ENCODE measurements at regions not wholly inside any gene's neighbourhood (a gene's known extent, or its start where the extent isn't known, plus 50 kb on each side); places are given as distances from the start of the nearest gene placed in this dataset.
A peak's percentile ranks its signal among the peaks of the same experiment; 100 is the strongest.
"Not testable (repeated sequence)": the region's sequence is repeated elsewhere in the genome, so short reads cannot be mapped to it uniquely, and the experiment has no call there.

DNA sequence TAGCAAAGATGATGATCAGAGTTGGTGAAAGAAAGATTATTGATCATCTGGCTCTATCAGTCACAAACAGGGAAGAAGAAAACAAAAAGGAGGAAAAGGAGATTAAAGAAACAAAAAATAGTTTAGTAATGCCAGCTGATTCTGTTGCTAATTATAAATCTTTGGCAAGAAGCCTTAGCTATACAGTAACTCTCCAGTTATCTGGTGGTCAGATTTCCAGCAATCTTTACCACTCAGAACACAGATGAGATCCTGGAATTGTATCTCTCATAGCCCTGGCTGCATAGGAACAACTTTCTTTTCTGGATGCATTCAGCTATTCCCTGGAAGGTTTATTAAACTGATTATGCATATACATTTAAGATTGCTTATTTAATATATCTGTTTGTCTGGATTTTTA lies 256.8 kb upstream of the ZEB2 start:
- DNase-seq = no peak

DNA sequence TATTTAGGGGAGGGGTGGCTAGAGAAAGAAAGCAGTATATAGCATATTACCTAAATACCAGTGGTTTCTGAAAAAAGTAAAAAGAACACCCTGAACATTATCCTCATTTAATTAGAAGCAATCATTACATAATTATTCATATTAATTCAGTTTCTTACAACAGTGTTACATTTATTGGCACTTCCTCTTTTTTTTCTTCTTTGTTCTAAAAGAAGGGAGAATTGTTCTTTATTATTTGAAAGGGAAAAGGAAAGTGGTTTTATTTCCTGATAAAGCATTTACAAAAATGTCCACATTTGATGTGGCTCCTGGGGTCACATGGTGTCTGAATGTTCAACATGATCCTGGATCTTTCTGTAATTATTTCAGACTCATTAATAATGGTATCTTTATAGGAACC lies 254.9 kb upstream of the ZEB2 start:
- peak; percentile 23 for DNase-seq

DNA sequence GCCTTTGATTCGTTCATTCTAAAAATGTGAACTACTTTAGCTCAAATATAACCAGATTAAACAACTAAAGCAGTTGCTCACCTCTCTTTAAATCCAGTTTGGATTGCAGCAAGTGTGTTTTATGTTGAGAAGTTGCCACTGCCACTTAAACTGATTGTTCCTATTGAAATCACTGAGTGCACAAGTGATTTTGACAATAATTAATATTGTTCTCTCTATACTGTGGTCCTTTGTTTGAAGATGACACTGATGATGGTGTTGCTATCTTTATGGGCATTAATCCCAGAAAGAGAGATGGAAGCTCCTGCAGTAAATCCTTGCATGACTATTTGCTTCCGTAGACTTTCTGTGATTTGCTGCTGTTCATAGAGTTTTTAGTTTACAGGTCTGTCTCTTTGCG lies 251.4 kb upstream of the ZEB2 start:
- no peak for DNase-seq

DNA sequence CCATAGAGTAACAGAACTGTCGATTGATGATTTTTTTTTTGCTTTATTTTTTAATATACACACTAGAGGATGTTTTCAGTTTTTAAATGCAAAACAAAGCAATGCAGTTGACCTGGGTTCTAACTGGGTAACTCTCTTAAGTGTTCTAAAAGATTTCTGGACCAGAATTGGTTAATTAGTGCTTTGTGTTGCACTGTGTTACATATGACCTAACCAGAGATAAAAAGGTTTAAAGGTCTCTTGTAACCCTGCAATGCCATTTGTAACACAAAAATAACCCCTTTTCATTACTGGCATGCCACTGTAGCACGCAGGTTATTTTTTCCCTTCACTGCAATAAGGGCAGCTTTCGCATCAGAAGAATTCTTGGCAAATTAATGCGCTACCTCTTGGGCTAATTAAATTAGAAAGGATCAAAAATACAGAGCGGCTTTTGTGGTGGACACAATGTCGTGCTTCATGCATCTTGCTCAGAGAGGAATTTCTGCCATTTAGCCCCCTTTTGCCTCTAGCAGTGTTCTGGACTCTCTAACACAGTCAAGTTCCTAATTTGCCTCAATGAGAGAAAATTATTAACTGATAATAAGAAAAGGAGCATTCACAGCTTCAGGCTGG lies 250.8 kb upstream of the ZEB2 start:
- no peak for DNase-seq

DNA sequence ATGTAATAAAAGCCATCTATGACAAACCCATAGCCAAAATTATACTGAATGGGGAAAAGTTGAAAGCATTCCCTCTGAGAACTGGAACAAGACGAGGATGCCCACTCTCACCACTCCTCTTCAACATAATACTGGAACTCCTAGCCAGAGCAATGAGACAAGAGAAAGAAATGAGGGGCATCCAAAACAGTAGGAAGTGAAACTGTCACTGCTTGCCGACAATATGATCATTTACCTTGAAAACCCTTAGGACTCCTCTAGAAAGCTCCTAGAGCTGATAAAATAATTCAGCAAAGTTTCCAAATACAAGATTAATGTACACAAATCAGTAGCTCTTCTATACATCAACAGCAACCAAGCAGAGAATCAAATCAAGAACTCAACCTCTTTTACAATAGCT lies 241.0 kb upstream of the ZEB2 start:
- DNase-seq = not testable (repeated sequence)

DNA sequence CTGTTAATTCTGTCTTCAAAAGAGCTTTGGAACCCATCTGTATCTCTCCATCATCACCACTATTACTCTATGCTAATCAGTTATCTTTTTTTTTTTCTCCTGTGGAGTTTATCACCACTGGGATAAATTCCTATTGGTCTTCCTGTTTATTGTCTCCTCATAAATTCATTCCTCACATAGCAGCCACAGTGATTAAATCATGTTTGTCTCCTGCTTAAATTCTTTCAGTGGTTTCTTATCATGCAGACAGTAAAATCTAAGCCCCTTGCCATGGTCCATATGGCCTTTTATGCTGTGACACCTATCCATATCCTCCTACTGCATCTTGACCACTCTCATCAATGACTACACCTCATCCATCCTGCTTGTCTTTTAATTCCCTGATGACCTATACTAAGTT lies 239.8 kb upstream of the ZEB2 start:
- DNase-seq = no peak

DNA sequence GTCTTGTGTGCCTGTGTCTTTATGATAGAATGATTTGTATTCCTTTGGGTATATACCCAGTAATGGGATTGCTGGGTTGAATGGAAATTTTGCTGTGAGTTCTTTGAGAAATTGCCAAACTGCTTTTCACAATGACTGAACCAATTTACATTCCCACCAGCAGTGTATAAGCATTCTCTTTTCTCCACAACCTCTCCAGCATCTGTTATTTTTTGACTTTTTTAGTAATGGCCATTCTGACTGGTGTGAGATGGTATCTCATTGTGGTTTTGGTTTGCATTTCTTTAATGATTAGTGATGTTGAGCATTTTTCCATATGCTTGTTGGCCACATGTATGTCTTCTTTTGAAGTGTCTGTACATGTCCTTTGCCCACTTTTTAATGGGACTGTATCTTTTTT lies 238.3 kb upstream of the ZEB2 start:
- not testable (repeated sequence) for DNase-seq

DNA sequence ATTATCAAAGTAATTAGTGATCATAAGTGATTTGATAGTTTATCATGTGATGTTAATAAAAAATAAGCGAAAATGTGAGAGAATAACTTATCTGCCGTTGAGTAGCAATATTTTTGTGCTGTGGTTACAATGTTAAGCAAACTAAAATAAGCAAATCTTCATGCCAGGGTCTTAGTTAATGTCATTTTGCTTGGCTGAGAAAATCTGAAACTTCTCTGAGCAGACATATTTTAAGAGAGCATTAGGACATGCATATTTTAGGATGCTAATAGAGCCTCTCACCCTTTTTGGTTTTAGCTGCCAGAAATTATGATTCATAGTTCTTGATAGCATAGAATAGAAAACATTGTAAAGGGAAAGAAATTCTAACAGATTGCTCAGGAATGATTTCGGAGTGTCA lies 233.5 kb upstream of the ZEB2 start:
- no peak for DNase-seq

DNA sequence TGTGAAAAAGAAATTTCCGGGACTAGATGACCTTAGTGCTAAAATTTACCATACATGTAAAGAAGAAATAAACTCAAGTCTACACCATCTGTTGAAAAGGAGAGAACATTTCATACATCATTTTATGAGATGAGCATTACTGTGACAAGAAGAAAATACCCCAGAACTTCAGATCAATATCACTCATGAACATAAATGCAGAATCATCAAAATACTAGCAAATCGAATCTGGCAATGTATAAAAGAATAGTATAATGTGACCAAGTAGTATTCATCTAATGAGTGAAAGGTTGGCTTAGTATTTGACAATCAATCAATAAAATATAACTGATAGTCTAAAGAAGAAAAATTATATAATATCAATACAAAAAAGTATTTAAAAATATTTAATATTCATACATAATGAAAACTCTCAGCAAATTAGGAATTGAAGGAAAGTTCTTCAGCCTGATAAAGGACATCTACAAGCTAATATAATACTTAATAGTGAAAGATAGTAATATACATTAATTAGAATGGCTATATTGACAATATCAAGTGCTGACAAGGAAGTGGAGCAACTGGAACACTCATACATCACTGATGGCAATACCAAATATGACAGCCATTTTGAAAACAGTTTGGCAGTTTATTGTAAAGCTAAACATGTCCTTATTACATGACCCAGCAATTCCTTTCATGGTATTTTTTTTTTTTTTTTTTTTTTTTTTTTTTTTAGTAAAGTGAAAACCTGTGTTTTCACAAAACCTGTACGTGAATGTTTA lies 231.4 kb upstream of the ZEB2 start:
- no peak for DNase-seq

DNA sequence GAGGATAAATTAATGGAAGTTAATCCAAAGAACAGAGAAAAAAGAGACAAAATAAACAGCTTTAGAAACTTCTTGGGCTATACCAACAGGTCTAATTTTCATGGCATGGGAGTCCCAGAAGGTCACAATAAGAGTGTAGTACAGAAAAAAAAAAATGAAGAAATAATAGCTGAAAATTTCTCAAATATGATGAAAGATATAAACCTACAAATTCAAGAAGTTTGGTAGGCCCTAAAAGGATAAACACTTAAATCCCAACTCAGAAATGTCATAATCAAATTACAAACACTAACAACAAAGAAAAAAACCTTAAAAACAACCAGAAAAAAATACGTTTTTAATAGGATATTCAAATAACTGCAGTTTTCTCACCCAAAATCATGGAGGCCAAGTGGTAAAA lies 229.3 kb upstream of the ZEB2 start:
- DNase-seq = no peak

DNA sequence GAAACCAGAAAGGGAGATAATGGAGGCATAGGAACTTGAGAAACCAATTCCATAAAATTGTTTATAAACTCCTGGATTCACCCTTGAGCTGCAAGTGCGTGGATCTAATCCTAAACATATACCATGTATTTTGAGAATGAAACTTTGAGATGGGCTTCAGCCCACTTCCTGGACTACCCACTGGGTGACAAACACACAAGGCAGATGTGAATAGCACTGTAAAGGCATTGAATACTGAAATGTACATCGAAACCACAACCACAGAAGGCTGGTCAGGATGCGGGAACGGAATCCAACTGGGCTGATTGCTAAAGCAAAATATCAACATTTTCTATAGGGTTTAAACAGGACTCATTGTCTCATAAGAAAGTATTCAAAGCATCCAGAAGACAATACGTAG lies 228.5 kb upstream of the ZEB2 start:
- no peak for DNase-seq

DNA sequence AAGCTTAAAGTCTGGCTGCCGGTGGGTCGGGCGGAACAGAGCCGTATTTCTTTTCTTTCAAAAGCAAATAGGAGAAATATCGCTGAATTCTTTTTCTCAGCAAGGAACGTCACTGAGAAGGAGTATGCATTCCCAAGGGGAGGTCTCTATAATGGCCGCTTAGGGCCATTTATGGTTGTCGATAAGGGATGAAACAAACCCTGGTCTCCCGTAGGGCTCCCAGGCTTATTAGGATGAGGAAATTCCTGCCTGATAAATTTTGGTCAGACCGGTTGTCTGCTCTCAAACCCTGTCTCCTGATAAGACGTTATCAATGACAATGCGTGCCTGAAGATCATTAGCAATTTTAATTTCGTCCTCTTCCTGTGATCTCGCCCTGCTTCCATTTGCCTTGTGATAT lies 227.7 kb upstream of the ZEB2 start:
- DNase-seq = no peak

DNA sequence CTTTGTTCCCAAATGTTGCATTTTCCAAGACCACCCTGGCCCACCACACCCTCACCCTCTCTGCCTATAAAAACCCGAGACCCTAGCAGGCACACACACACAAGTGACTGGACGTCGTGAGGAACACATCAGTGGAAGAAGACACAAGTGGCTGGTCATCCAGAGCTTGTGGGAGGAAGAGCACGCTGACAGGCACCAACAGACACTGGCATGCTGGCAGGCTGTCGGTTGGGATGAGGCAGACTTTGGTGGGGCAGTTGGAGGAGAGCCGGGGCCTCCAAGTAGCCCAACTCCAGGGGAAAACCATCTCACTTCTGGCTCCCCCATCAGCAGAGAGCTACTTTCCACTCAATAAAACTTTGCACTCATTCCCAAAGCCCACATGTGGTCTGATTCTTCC lies 225.5 kb upstream of the ZEB2 start:
- DNase-seq = no peak

DNA sequence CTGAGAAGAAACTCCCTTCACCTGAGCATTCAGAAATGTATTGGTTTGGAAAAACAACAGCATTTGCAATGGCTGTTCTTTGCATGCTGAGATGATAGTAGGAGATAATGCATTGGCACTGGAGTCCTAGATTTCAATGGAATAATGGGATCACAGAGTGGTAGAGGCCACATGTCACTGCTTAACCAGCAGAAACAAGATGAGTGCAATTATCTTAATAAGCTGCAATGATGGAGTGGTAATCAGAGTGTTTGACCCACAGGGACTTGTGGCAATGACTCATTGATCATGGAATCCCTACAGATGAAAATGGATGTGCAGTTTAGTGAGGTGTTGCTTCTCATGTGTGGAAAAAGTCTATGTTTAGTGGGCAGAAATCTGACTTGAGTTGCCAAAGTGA lies 218.8 kb upstream of the ZEB2 start:
- DNase-seq = no peak

DNA sequence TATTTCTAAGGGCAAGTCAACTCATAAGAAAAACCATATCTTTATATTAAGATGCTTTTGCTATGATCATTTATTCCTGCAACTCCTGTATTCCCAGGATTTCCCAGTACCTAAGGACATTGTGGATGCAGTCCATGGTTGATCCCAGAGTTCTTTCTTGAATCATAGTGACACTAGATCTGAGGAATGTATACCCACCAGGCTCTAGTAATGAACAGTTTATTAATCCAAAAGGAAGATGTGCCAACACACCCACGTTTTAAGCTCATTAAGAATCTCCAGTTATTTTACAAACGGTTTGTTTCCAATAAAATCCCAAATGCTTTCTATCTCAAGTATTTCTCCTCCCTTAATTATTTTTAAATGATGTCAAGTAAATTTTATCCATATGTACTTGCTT lies 210.8 kb upstream of the ZEB2 start:
- no peak for DNase-seq

DNA sequence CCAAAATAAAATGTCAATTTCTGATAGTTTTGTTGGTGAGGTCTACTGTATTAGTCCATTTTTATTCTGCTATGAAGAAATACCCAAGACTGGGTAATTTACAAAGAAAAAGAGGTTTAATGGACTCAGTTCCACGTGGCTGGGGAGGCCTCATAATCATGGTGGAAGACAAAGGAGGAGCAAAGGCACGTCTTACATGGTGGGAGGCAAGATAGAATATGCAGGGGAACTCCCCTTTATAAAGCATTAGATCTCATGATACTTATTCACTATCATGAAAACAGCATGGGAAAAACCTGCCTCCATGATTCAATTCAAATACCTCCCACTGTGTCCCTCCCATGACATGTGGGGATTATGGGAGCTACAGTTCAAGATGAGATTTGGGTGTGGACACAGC lies 204.5 kb upstream of the ZEB2 start:
- not testable (repeated sequence) for DNase-seq

DNA sequence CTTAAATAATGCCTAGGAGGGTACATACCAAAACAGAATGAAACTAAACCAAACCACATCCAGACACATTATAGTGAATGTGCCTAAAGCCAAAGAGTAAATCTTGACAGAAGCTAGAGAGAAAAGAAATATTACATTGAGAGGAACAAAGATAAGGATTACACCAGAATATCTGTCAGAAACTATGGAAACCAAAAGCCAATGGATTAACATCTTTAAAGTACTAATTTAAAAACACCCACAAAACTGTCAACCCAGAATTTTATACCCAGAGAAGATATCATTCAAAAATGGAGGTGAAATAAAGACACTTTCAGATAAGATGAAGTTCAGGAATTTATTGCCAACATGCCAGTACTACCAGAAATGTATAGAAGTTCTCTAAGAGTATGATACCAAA lies 198.5 kb upstream of the ZEB2 start:
- DNase-seq = no peak

DNA sequence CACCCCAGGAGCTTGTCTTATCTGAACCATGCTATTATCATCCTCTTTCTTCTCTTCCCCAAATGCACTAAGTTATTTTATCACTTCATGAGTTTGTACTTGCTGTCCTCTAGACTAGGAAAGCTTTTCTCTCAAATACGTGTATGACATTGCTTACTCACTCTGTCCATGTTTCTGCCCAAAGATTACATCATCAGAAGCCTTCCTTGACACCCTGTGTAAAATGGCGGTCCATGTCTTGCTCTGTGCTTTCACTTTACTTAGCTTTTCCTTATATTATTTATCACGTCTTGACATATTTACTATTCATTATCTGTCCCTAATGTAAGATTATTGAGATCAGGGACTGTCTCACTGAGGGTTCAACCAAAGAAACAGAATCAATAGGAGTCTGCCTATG lies 196.1 kb upstream of the ZEB2 start:
- DNase-seq = no peak

DNA sequence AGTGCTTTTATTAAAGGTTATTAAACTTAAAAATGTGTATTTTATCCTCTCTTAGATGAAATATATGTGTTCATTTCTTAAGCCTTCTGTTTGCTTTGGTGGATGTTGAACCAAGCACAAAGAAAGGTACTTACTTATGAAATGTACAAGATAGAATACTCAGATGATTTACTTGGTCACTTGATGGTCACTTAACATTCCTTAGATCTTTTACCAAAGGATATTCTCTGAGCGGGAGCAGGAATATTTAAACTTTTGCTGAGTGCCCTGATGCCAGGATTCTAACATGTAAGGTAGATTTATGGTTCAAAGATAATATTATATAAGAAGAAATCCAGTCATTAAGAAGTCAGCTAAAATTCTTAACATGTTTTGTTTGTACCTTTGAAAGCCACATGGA lies 193.5 kb upstream of the ZEB2 start:
- no peak for DNase-seq

DNA sequence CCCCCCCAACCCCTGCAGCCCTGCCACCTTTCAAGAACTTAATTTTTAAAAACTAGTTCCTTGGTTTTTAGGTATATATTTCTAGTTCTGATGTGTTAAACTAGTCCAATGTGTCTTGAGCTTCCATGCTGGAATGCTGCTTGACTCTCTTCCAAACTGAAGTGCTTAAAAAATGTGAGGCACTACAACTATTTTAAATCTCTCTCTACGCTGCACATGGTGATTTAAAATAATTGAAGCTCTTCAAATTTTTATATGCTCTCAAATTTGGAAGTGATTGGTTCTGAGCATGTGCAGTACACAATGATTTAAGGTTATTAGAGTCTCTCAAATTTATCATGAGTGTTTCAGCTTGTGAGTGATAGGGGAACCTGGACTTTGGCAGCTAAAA lies 192.6 kb upstream of the ZEB2 start:
- DNase-seq = no peak

DNA sequence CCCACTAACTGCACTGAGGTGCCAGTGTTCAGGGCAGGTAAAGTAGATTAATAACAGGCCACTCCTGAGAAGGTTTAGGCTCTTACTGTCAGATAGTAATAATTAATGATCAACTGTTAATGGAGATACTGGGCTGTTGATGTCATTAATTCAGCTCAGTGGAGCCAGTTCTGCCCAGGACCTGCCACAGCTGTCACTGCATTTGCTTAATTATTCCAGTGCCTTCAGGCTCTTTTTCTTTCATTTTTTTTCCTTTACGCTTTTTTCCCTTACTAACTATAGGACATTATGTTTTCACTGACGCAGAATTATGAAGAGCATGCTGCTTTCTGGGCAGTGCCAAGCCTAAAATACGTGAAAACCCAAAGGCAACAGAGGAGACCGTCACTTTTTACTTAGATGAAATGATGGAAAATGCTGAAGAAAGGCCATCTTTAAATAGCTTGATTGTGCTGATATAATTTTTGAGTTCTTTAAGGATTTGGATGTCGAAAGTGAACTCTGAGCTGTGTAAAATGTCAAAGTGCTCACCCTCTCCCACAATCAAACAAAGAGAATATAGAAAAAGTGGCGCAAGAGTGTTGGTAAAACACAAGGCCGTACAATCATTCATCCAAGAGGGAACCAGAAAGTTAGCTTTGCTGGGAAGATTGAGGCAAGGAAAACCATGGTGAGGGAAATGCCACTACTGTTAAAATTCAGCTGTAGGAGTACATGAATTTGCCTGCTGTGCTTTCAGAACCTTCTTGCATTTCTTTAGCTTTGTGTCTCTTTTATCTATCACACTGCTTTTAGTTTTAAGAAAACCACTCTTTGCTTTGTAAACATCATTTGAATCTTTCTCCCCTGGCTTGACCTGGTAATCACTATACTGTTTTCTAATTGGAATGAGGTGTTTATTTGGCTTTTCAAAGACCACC lies 192.0 kb upstream of the ZEB2 start:
- peak; percentile 67 for DNase-seq

DNA sequence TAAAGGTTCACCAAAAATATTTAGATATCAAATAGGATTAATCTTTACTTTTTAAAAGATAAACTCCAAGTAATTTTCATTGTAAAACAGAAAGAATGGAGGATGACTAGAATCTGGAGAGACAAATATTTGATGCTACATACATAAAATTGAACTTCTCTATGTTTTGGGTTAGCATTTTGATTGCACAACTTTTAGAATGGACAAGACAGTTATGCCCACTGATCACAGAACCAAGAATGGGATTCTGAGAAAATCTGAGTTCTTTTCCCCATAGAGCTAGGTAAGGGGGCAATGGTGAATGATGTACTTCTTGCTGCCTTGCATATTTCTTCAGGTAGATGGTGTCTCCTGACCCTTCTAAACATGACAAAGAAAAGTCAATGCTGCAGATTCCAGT lies 191.2 kb upstream of the ZEB2 start:
- DNase-seq = no peak

DNA sequence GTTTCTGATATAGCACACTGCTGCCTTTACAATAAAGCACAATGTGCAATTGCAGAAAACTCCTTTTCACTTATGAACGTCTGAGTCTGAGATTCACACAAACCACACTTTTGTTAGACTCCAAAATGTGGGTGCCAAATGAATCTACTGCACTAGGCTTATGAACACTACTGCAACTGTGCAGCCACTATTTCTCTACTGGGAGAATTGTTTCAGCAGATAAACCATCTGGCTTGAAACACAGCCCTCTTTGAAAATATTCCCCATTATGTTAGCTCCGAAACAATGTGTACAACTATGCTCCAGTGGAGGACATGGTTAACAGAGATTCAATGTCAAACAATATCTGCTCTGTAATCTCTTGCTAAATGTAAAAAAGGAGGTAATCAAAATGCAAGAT lies 188.7 kb upstream of the ZEB2 start:
- DNase-seq = no peak

DNA sequence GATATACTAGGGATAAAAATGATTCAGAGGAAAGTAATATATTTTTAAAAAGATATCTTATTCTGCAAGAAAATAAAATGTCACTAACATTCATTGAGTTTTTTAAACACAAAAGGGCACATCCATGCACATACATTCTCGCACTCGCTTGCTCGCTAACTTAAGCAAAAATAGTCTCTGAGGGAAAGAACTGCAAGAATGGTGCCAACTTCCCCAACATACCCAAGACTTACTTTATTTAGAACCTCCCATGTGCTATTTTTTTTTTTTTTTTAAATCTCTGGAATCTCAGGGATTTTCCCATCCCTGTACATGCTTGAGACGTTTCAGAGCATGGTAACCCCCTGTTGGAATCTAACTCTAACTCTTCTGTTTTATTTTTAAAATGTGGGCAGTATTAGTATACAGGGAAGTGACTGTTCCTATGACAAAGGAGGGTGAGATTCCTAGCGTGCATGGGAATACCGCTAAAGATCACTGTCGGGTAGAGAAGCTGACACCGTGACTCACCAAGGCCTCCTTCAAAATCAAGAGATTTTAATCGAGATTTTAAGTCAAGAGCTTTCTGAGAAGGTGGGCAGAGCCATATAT lies 187.9 kb upstream of the ZEB2 start:
- DNase-seq = no peak
